Liver (tissue), 8 donors: ENCODE measurements at regions not wholly inside any gene's neighbourhood (a gene's known extent, or its start where the extent isn't known, plus 50 kb on each side); places are given as distances from the start of the nearest gene placed in this dataset.
"Not testable (repeated sequence)": the region's sequence is repeated elsewhere in the genome, so short reads cannot be mapped to it uniquely, and the experiment has no call there.

Experiments
- DNase-seq: peaks from one replicate; pipeline ENCODE4 v3.0.0-alpha.2; 2017; ENCODE audit warnings: low spot score
- H3K27ac ChIP-seq, 2 donors: one replicate each; pipeline ENCODE4 v1.7.0; 2013; ENCODE audit warnings: inconsistent platforms in 2 of 2, low read length in 2 of 2, control low read depth in 1 of 2, low read depth in 1 of 2, mild to moderate bottlenecking in 1 of 2
- H3K27me3 ChIP-seq, 4 donors: one replicate each; pipeline versions ENCODE4 v1.6.1 to v1.7.0; 2013; ENCODE audit warnings: low read length in 3 of 4, inconsistent platforms in 1 of 4, mild to moderate bottlenecking in 1 of 4, moderate library complexity in 1 of 4; ENCODE audit not compliant: control insufficient read depth in 4 of 4, insufficient read depth in 4 of 4
- H3K36me3 ChIP-seq, 4 donors: one replicate each; pipeline versions ENCODE4 v1.6.1 to v1.7.0; 2013; ENCODE audit warnings: low read length in 3 of 4, mild to moderate bottlenecking in 3 of 4, low read depth in 1 of 4, moderate library complexity in 1 of 4; ENCODE audit not compliant: control insufficient read depth in 4 of 4, insufficient read depth in 3 of 4
- H3K4me1 ChIP-seq, 4 donors: one replicate each; pipeline versions ENCODE4 v1.6.1 to v1.7.0; 2013; ENCODE audit warnings: low read length in 3 of 4, mild to moderate bottlenecking in 3 of 4, moderate library complexity in 1 of 4; ENCODE audit not compliant: control insufficient read depth in 4 of 4, insufficient read depth in 4 of 4
- H3K4me3 ChIP-seq, 3 donors: one replicate each; pipeline versions ENCODE4 v1.6.1 to v1.7.0; 2013; ENCODE audit warnings: low read length in 3 of 3, control low read depth in 1 of 3, low read depth in 1 of 3, mild to moderate bottlenecking in 1 of 3
- H3K9ac ChIP-seq, 2 donors: one replicate each; pipeline ENCODE4 v1.7.0; 2013; ENCODE audit warnings: low read length in 2 of 2, mild to moderate bottlenecking in 2 of 2, moderate library complexity in 2 of 2, control low read depth in 1 of 2, low read depth in 1 of 2
- H3K9me3 ChIP-seq, 4 donors: one replicate each; pipeline versions ENCODE4 v1.6.1 to v1.7.0; 2013; ENCODE audit warnings: low read length in 3 of 4; ENCODE audit not compliant: control insufficient read depth in 4 of 4
- EGR1 ChIP-seq, 2 donors: IDR thresholded peaks; 2 replicates each; pipeline ENCODE4 v1.6.1; 2016 to 2018; ENCODE audit warnings: antibody characterized with exemption in 2 of 2, low read depth in 2 of 2
- FOXA2 ChIP-seq: IDR thresholded peaks from 2 replicates; pipeline ENCODE4 v1.6.1; 2016; ENCODE audit warnings: antibody characterized with exemption
- HNF4A ChIP-seq, 2 donors: conservative IDR thresholded peaks; 2 replicates each; pipeline ENCODE4 v1.6.1; 2016; ENCODE audit warnings: antibody characterized with exemption in 2 of 2, mild to moderate bottlenecking in 2 of 2
- HNF4G ChIP-seq: IDR thresholded peaks from 2 replicates; pipeline ENCODE4 v1.6.1; 2016; ENCODE audit warnings: antibody characterized with exemption
- JUND ChIP-seq, 2 donors: IDR thresholded peaks; 2 replicates each; pipeline ENCODE4 v1.6.1; 2016; ENCODE audit warnings: antibody characterized with exemption in 2 of 2
- RAD21 ChIP-seq, 2 donors: IDR thresholded peaks; 2 replicates each; pipeline ENCODE4 v1.6.1; 2016; ENCODE audit warnings: antibody characterized with exemption in 2 of 2, mild to moderate bottlenecking in 2 of 2
- RXRA ChIP-seq, 2 donors: IDR thresholded peaks; 2 replicates each; pipeline ENCODE4 v1.6.1; 2017 to 2018; ENCODE audit warnings: antibody characterized with exemption in 2 of 2, mild to moderate bottlenecking in 1 of 2
- TAF1 ChIP-seq: conservative IDR thresholded peaks from 2 replicates; pipeline ENCODE4 v1.6.1; 2016; ENCODE audit warnings: antibody characterized with exemption, mild to moderate bottlenecking
- YY1 ChIP-seq: IDR thresholded peaks from 2 replicates; pipeline ENCODE4 v1.6.1; 2016; ENCODE audit warnings: antibody characterized with exemption, mild to moderate bottlenecking
- WGBS: extraction: QIAGEN DNeasy Blood & Tissue Kit; methylation state at CpG from one replicate; pipeline ENCODE4 v1.1.7; 2013; 5-methylcytosine and 5-hydroxymethylcytosine counted together
- TF ChIP-seq, protein P1 (sequence below): IDR thresholded peaks from 2 replicates; pipeline ENCODE4 v1.6.1; 2016; ENCODE audit warnings: antibody characterized with exemption
- TF ChIP-seq, protein P2 (sequence below): fragments of 150-350 bp; IDR thresholded peaks from 2 replicates; pipeline ENCODE4 v1.5.1; 2017; ENCODE audit warnings: improper control_type of control experiment, low read depth, low read length; ENCODE audit not compliant: missing input control
- donor health status: healthy.
- donor health status: healthy.
- donor health status: healthy.
- donor health status: healthy.
- donor health status: healthy.

DNA sequence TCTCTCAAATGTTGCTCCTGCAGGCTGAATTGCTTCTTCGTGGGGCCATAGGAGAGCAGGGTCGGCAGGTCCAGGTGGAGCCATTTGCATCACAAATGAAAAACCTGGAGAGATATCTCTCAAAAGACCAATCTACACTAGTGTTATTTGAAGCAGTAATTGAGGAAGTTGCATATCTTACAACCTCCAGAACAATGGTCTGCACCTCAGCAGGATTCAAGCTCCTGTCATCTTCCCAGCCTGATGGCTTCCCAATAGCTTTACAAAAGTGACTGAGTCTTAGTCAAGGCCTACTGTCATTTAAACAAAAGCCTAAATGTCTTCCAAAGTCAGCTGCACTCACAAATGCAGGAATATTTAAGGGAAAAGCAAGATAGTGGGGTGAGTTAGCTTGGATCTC lies 1584.5 kb downstream of the NLGN4Y start:
- no peaks in the 10 kb centered on the region for H3K27me3 ChIP-seq
- no peak overlapping the region for H3K9ac ChIP-seq
- H3K9me3 ChIP-seq, result no peaks in the 10 kb centered on the region
- WGBS, result 87% methylated on average over 2 of the region's 2 CpGs
- no peak overlapping the region for H3K27ac ChIP-seq
- no peak overlapping the region for H3K4me3 ChIP-seq
- H3K36me3 ChIP-seq, result no peaks in the 10 kb centered on the region
- TF ChIP-seq HNF4A (conservative IDR thresholded peaks at IDR 0.05) (no peak), JUND (IDR thresholded peaks at IDR 0.05) (no peak), RAD21 (IDR thresholded peaks at IDR 0.05) (no peak), RXRA (IDR thresholded peaks at IDR 0.05) (no peak), YY1 (no peak)
- TF ChIP-seq, protein P1, sequence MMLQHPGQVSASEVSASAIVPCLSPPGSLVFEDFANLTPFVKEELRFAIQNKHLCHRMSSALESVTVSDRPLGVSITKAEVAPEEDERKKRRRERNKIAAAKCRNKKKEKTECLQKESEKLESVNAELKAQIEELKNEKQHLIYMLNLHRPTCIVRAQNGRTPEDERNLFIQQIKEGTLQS, result no peak
- TF ChIP-seq, protein P2, sequence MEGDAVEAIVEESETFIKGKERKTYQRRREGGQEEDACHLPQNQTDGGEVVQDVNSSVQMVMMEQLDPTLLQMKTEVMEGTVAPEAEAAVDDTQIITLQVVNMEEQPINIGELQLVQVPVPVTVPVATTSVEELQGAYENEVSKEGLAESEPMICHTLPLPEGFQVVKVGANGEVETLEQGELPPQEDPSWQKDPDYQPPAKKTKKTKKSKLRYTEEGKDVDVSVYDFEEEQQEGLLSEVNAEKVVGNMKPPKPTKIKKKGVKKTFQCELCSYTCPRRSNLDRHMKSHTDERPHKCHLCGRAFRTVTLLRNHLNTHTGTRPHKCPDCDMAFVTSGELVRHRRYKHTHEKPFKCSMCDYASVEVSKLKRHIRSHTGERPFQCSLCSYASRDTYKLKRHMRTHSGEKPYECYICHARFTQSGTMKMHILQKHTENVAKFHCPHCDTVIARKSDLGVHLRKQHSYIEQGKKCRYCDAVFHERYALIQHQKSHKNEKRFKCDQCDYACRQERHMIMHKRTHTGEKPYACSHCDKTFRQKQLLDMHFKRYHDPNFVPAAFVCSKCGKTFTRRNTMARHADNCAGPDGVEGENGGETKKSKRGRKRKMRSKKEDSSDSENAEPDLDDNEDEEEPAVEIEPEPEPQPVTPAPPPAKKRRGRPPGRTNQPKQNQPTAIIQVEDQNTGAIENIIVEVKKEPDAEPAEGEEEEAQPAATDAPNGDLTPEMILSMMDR, result no peak
- no peak for DNase-seq
- no peaks in the 10 kb centered on the region for H3K4me1 ChIP-seq

DNA sequence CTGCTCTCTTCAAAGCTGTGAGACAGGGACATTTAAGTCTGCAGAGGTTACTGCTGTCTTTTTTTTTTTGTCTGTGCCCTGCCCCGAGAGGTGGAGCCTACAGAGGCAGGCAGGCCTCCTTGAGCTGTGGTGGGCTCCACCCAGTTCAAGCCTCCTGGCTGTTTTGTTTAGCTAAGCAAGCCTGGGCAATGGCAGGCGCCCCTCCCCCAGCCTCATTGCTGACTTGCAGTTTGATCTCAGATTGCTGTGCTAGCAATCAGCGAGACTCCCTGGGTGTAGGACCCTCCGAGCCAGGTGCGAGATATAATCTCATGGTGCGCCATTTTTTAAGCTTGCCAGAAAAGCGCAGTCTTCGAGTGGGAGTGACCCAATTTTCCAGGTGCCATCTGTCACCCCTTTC lies 1595.8 kb downstream of the NLGN4Y start:
- H3K9me3 ChIP-seq, H3K9ac ChIP-seq, H3K27me3 ChIP-seq, H3K36me3 ChIP-seq, DNase-seq, H3K4me1 ChIP-seq, H3K4me3 ChIP-seq, H3K27ac ChIP-seq: not testable (repeated sequence)
- WGBS, result 92% methylated on average over 8 of the region's 8 CpGs

DNA sequence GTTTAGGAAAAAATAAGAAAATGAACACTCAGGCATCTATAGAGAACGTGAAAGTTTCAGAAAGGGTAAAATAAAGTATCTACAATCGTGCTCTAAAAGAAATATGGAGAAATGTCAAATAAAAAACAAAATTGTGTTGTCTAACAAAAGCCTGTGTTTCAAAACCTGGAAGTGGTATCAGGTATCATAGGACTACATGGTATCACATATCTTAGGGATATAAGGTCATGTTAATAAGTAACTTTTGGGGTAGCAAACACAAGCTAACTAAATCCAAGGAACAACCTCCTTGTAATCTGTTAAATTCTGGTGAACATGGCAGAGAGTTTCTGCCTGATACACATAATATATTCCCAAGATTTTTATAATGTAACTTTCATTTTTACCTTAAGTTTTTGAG lies 1597.7 kb downstream of the NLGN4Y start:
- WGBS, result 23% methylated on average over 2 of the region's 2 CpGs
- H3K27me3 ChIP-seq, result no peaks in the 10 kb centered on the region
- TF ChIP-seq HNF4G, result no peak
- TF ChIP-seq RXRA (IDR thresholded peaks at IDR 0.05), result peak in 1 of 2 donors; percentile 26
- TF ChIP-seq EGR1 (IDR thresholded peaks at IDR 0.05; ENCODE audit: low read depth in 2 of 2), result no peak
- TF ChIP-seq RAD21 (IDR thresholded peaks at IDR 0.05), result no peak
- peak in 1 of 2 donors; percentile 23 for TF ChIP-seq HNF4A (conservative IDR thresholded peaks at IDR 0.05)
- no peak for TF ChIP-seq TAF1
- TF ChIP-seq JUND (IDR thresholded peaks at IDR 0.05), result peak in 1 of 2 donors; percentile 15
- TF ChIP-seq, protein P2, result no peak
- no peak for TF ChIP-seq FOXA2

More for the DNA sequence above, 1597.7 kb downstream of the NLGN4Y start:
- no peak overlapping the region for H3K4me3 ChIP-seq
- H3K9ac ChIP-seq, result no peak overlapping the region
- H3K9me3 ChIP-seq, result no peaks in the 10 kb centered on the region
- no peak overlapping the region for H3K27ac ChIP-seq
- no peak for DNase-seq
- H3K4me1 ChIP-seq, result no peaks in the 10 kb centered on the region
- H3K36me3 ChIP-seq, result no peaks in the 10 kb centered on the region
